ENCODE measurements at regions not wholly inside any gene's neighbourhood (a gene's known extent, or its start where the extent isn't known, plus 50 kb on each side); places are given as distances from the start of the nearest gene placed in this dataset.
A peak's percentile ranks its signal among the peaks of the same experiment; 100 is the strongest.
"Not testable (repeated sequence)": the region's sequence is repeated elsewhere in the genome, so short reads cannot be mapped to it uniquely, and the experiment has no call there.

DNA sequence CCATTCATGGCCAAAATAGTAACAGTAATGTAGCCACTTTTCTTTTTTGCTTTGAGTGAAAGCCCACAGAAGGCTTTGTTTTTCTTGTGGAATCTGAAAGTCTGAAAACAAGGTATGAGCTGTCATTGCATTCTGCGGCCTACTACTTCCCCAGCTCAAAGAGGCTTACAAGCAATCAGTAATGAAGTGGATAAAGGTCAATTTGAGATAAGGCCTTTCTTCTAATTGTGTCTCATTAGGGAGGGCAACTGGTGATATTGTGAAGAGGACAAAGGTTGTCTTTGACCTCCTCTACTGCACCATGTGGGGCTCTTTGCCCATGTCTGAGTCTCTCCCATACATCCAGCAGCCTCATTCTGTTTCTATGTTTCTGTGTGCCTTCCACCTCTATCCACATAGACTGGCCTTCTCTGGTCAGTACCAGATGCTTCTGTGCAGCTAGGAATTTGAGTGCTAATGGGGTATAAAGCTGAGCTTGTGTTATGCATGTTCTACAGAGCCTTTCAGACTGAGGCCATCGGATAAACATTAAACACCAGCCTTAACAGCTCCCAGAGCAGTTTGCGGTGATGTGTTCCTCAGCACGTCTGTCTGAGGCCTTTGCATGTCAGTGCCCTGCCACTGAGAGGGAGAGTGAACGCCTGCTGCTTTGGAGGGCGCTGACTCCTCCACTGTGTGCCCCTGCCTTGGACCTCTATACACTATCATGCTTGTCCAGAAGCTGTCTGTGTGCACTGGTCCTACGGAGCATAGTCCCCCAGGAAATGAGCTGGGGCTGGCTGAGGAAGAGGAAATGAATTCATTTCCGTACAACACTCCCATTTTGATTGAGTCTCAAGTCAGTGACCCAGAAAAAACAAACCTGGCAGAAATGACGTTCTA is 80.2 kb downstream of the SH2D1A start:
- Histone ChIP-seq H3K4me1 (ENCODE audit: control insufficient read depth, insufficient read depth, low read length) (peaks cover 2% of the 10 kb centered on the region), H3K9me3 (ENCODE audit: control insufficient read depth, low read length) (no peaks in the 10 kb centered on the region), H3K27ac (ENCODE audit: low read length) (no peak overlapping the region), H3K27me3 (ENCODE audit: control insufficient read depth, insufficient read depth) (no peaks in the 10 kb centered on the region), H3K4me3 (ENCODE audit: low read length) (no peak overlapping the region)
- ATAC-seq (peak in 1 of 2 donors; percentile 92), DNase-seq (no peak)
- intact Hi-C loops (cut with DNase I), result no loop called here
- WGBS, result 62% methylated on average over 9 of the region's 9 CpGs

DNA sequence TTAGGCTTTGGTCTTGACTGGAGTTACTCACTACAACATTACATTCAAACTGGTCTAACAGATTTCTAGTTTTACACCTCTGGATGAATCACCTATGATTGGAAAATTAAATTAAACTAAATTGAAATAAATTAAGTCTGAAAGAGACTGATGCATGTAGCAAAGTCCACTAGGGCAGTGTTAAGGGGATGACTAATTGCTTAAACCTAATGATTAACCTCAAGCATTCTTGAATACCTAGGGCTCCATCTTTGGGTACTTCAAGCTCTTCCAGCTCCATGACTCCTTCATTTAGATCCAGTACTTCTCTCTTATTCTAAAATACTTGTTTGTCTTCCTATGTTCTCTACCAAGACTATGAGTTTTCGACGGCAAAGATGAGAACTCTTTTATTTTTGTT is 86.8 kb downstream of the SH2D1A start:
- intact Hi-C loops (cut with DNase I), result no loop called here
- WGBS, result 95% methylated on average over 2 of the region's 2 CpGs
- no peak overlapping the region for H3K27ac ChIP-seq (ENCODE audit: low read length)

DNA sequence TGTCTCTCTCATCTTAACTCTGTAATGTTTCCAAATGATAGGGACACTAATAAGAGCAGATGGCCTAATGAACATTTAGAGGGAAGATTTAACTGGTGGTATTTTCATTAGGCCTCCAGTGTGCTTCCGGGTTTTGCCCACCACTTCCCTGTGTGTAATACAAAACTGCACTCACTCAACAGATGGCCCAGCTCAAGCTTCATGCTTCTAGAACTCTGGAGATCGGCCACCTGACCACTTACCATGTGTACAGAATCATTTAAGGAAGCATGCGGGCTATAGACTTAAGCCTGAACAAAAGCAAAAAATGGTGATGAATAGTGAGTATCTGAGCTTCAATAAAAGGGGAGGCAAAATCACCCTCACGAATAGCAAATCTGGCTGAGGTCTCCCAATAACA is 89.3 kb downstream of the SH2D1A start:
- H3K27me3 ChIP-seq (ENCODE audit: control insufficient read depth, insufficient read depth), result no peaks in the 10 kb centered on the region
- intact Hi-C loops (cut with DNase I), result no loop called here
- no peak for ATAC-seq
- no peaks in the 10 kb centered on the region for H3K4me1 ChIP-seq (ENCODE audit: control insufficient read depth, insufficient read depth, low read length)
- no peak overlapping the region for H3K4me3 ChIP-seq (ENCODE audit: low read length)
- no peak overlapping the region for H3K27ac ChIP-seq (ENCODE audit: low read length)
- no peaks in the 10 kb centered on the region for H3K9me3 ChIP-seq (ENCODE audit: control insufficient read depth, low read length)
- DNase-seq, result no peak
- 79% methylated on average over 4 of the region's 4 CpGs for WGBS

More for the DNA sequence above, 86.8 kb downstream of the SH2D1A start:
- ATAC-seq, result no peak
- Histone ChIP-seq H3K4me3 (ENCODE audit: low read length) (no peak overlapping the region), H3K4me1 (ENCODE audit: control insufficient read depth, insufficient read depth, low read length) (no peaks in the 10 kb centered on the region), H3K27me3 (ENCODE audit: control insufficient read depth, insufficient read depth) (no peaks in the 10 kb centered on the region), H3K9me3 (ENCODE audit: control insufficient read depth, low read length) (no peaks in the 10 kb centered on the region)
- no peak for DNase-seq

DNA sequence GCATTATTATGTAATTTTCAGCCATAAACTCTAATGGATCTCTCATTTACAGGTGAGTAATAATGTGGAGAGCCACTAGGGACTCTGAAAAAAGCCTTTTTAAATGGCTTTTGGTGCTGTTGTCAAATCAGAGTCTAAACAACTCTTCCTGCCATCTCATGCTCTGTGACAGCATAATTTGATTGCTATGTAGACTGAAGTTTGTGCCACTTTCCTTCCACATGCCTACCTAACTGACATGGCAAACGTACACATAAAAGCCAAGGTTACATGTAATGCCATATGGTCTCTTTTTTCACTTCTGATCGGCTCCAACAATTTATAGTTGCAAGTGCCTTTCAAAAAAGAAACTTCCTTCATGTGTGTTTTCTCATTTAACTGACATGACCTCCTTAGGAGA is 94.3 kb downstream of the SH2D1A start:
- no peak overlapping the region for H3K4me3 ChIP-seq (ENCODE audit: low read length)
- H3K4me1 ChIP-seq (ENCODE audit: control insufficient read depth, insufficient read depth, low read length), result no peaks in the 10 kb centered on the region
- intact Hi-C loops (cut with DNase I), result no loop called here
- no peak overlapping the region for H3K27ac ChIP-seq (ENCODE audit: low read length)
- 85% methylated on average over 2 of the region's 2 CpGs for WGBS
- no peaks in the 10 kb centered on the region for H3K9me3 ChIP-seq (ENCODE audit: control insufficient read depth, low read length)
- DNase-seq (no peak), ATAC-seq (no peak)
- H3K27me3 ChIP-seq (ENCODE audit: control insufficient read depth, insufficient read depth), result no peaks in the 10 kb centered on the region

DNA sequence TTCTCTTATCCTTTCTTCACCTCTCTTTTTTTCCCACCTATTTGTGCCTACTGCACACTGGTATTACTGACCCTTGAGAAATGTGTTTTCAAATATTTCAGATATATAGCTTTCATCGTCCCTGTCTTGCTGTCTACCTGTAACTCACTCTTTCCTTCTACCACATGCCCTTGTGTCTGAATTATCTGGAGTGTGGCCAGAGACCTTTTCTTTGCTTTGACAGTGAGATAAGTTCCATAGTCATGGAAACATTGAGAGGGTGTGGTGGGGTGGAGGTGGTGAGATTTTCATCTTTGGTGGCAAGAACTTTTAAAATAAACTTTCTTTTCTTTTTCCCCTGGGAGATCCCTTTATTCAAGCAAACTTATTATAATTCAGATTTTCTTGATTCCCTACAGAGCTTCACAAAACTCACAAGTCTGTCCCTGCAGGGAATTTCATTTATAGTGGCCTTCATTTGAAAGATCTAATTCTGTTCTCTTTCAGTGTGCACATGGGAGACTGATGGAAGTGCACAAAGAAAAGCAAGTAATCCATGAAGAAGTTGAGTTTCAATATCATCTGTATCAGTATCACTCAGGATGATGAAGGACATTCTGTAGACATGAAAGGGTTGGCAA is 95.7 kb downstream of the SH2D1A start:
- 62% methylated on average over 1 of the region's 1 CpG for WGBS

DNA sequence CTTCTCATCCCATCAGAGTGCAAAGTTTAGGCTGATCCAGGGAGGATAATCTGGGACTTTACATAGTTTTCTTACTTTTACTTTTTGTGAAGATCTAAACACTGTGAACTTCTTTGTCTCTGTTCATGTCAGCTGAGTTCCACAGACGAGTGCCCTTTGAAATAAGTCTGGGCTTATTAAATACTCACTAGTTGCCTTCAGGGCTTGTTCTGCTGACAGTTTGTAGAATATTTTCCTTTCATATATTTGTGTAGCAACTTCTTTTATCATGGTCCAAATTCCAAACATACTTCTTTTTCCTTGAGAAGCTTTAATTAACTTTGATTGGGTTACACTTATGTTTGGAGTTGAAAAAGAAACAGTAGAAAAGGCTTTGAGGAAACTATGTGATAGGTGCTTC is 109.6 kb downstream of the SH2D1A start:
- ATAC-seq, result no peak
- Histone ChIP-seq H3K27ac (ENCODE audit: low read length) (no peak overlapping the region), H3K4me3 (ENCODE audit: low read length) (no peak overlapping the region), H3K27me3 (ENCODE audit: control insufficient read depth, insufficient read depth) (no peaks in the 10 kb centered on the region), H3K4me1 (ENCODE audit: control insufficient read depth, insufficient read depth, low read length) (no peaks in the 10 kb centered on the region), H3K9me3 (ENCODE audit: control insufficient read depth, low read length) (no peaks in the 10 kb centered on the region)
- WGBS, result 54% methylated on average over 1 of the region's 1 CpG
- intact Hi-C loops (cut with DNase I), result no loop called here
- no peak for DNase-seq

More for the DNA sequence above, 95.7 kb downstream of the SH2D1A start:
- DNase-seq (no peak), ATAC-seq (no peak)
- Histone ChIP-seq H3K27me3 (ENCODE audit: control insufficient read depth, insufficient read depth) (no peaks in the 10 kb centered on the region), H3K27ac (ENCODE audit: low read length) (no peak overlapping the region), H3K4me1 (ENCODE audit: control insufficient read depth, insufficient read depth, low read length) (no peaks in the 10 kb centered on the region), H3K4me3 (ENCODE audit: low read length) (no peak overlapping the region), H3K9me3 (ENCODE audit: control insufficient read depth, low read length) (no peaks in the 10 kb centered on the region)
- intact Hi-C loops (cut with DNase I), result no loop called here

DNA sequence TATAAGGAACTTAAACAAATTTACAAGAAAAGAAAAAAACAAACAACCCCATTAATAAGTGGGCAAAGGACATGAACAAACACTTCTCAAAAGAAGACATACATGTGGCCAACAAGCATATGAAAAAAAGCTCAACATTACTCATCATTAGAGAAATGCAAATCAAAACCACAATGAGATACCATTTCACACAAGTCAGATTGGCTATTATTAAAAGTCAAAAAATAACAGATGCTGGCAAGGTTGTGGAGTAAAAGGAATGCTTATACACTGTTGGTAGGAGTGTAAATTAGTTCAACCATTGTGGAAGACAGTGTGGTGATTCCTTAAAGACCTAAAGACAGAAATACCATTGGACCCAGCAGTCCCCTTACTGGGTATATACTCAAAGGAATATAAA is 113.5 kb downstream of the SH2D1A start:
- DNase-seq; H3K4me3 ChIP-seq (ENCODE audit: low read length); ATAC-seq; H3K4me1 ChIP-seq (ENCODE audit: control insufficient read depth, insufficient read depth, low read length); H3K27ac ChIP-seq (ENCODE audit: low read length); intact Hi-C loops (cut with DNase I); H3K27me3 ChIP-seq (ENCODE audit: control insufficient read depth, insufficient read depth); H3K9me3 ChIP-seq (ENCODE audit: control insufficient read depth, low read length): not testable (repeated sequence)

DNA sequence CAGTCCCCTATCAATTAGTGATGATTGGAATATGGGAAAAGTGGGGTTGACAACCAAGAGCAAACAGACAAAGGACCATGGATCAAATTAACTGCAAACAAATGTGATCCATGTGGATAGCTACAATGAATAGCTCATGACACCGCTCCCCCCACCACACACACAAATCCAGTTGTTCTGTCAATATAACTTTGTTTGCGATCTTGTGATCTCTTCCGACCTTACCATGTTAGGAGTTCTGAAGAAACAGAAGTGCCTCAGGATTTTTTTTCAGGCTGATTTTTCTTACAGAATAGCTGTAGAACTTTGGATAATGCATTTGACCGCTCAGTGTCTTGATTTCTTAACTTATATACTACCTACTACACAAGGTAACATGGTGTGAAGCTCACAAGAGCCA is 116.6 kb downstream of the SH2D1A start:
- no peak overlapping the region for H3K27ac ChIP-seq (ENCODE audit: low read length)
- DNase-seq (no peak), ATAC-seq (no peak)
- no peaks in the 10 kb centered on the region for H3K4me1 ChIP-seq (ENCODE audit: control insufficient read depth, insufficient read depth, low read length)
- no peaks in the 10 kb centered on the region for H3K27me3 ChIP-seq (ENCODE audit: control insufficient read depth, insufficient read depth)
- H3K4me3 ChIP-seq (ENCODE audit: low read length), result no peak overlapping the region
- no peaks in the 10 kb centered on the region for H3K9me3 ChIP-seq (ENCODE audit: control insufficient read depth, low read length)
- WGBS, result 92% methylated on average over 4 of the region's 4 CpGs
- intact Hi-C loops (cut with DNase I), result no loop called here

DNA sequence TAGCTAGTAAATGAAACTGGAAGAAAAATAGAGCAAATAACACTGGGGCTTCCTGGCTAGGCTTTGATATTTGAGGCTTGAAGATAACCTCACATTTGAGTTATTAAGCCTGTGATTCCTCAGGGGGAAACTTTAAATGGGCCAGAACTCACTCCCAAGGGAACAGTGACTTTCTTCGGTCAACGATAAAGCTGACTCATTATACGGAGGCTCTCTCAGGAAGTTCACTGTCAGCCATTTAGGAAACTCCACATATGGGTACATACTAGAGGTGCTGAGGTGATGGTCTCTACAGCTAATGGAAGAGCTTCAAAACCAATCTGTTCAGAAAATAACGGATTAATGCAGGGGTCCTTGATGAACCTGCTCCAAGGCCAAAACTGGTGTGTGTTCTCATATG is 120.8 kb downstream of the SH2D1A start:
- 59% methylated on average over 4 of the region's 4 CpGs for WGBS
- no peaks in the 10 kb centered on the region for H3K27me3 ChIP-seq (ENCODE audit: control insufficient read depth, insufficient read depth)
- H3K27ac ChIP-seq (ENCODE audit: low read length), result no peak overlapping the region
- no peaks in the 10 kb centered on the region for H3K4me1 ChIP-seq (ENCODE audit: control insufficient read depth, insufficient read depth, low read length)
- intact Hi-C loops (cut with DNase I), result no loop called here
- ATAC-seq, result no peak
- DNase-seq, result no peak
- no peaks in the 10 kb centered on the region for H3K9me3 ChIP-seq (ENCODE audit: control insufficient read depth, low read length)
- no peak overlapping the region for H3K4me3 ChIP-seq (ENCODE audit: low read length)

DNA sequence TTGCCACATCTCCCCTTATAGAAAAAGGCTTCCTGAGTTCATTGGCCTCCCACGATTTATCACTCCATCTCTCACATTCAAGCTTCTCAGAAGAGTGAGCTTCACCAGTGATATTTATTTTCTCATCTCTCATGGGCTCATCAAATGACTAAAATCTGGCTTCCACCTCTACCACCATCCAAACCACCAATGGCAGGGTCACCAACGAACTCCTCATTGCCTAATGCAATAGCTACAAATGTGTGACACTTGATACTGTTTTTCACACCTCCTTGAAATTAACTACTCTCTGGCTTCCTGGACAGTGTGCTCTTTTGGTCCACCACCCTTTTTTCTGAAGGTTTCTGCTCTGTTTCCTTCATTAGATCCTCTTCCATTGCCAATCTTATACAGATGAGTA is 129.0 kb downstream of the SH2D1A start:
- no peak overlapping the region for H3K4me3 ChIP-seq (ENCODE audit: low read length)
- H3K27ac ChIP-seq (ENCODE audit: low read length), result no peak overlapping the region
- intact Hi-C loops (cut with DNase I), result no loop called here
- ATAC-seq, result no peak
- H3K27me3 ChIP-seq (ENCODE audit: control insufficient read depth, insufficient read depth), result no peaks in the 10 kb centered on the region
- no peak for DNase-seq
- 46% methylated on average over 2 of the region's 2 CpGs for WGBS
- H3K9me3 ChIP-seq (ENCODE audit: control insufficient read depth, low read length), result no peaks in the 10 kb centered on the region
- H3K4me1 ChIP-seq (ENCODE audit: control insufficient read depth, insufficient read depth, low read length), result no peaks in the 10 kb centered on the region

DNA sequence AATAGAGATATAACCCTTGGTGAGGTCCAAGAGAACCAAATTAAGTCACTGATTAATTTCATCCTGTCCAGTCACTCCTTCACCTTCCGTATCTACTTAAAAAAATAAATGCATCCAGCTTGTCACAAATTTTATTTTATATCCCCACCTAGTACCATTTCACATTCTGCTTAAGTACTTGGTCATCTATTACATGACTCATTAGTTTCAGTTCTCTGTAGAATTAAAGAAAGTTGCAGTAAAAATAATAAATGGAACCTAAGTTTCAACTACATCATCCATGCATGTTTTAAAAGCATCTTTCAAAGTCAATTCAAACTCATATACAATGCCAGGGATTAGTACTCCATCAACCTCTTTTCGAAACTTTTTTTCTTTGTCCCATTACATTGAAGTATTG is 130.2 kb downstream of the SH2D1A start:
- no peak overlapping the region for H3K4me3 ChIP-seq (ENCODE audit: low read length)
- intact Hi-C loops (cut with DNase I), result no loop called here
- DNase-seq, result no peak
- no peaks in the 10 kb centered on the region for H3K27me3 ChIP-seq (ENCODE audit: control insufficient read depth, insufficient read depth)
- H3K27ac ChIP-seq (ENCODE audit: low read length), result no peak overlapping the region
- no peaks in the 10 kb centered on the region for H3K4me1 ChIP-seq (ENCODE audit: control insufficient read depth, insufficient read depth, low read length)
- ATAC-seq, result no peak
- no peaks in the 10 kb centered on the region for H3K9me3 ChIP-seq (ENCODE audit: control insufficient read depth, low read length)
- WGBS, result 86% methylated on average over 2 of the region's 2 CpGs
